DOHH2 (cell line): ENCODE measurements at regions not wholly inside any gene's neighbourhood (a gene's known extent, or its start where the extent isn't known, plus 50 kb on each side); places are given as distances from the start of the nearest gene placed in this dataset.

Experiments used
- EZH2phosphoT487 ChIP-seq: fragments of 200-600 bp; sonication (generic); IDR thresholded peaks from 2 replicates; pipeline ENCODE4 v1.6.1; 2017; ENCODE audit warnings: borderline replicate concordance, mild to moderate bottlenecking, antibody characterized with exemption, low read length, moderate library complexity, mixed read lengths
- TF ChIP-seq, protein P1 (sequence below): fragments of 200-600 bp; sonication (generic); IDR thresholded peaks from one replicate; pipeline ENCODE4 v1.5.1; 2014; ENCODE audit warnings: antibody characterized with exemption, mild to moderate bottlenecking, low read depth, low read length; ENCODE audit not compliant: poor library complexity, severe bottlenecking

DNA sequence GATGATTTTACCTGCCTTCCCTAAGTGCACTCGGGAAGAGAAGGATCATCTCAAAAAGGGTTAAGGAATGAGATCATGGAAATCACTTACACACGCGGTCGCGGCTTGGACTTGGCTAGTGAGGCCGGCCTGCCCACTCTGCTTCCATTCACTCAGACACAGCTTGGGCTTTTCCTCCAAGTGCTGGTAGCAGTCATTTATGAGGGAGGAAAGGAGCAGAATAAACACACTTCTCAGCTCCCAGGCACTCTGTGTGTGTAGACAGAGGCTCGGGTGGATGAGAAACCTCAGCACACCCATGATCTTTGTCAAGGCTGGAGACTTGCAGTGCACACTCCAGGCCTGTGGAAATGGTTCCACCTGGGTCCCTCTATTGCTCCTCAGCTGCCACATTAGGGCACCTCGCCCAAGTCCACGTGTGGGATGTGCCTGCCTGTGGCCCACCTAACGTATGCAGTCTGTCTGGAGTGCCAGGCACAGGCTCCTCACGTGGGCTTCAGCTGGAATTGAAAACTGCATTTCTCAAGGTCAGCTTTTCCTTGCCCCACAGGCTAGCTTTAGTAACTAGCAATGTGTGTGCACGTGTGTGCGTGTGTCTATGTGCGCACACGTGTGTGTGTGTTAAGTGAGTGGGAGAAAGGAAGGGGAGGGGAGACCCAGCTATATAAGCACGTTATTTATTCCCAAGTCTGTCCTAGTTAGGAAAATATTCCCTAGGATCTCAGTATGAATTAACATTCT, 288.4 kb downstream of the SOX11 start:
- TF ChIP-seq, protein P1, sequence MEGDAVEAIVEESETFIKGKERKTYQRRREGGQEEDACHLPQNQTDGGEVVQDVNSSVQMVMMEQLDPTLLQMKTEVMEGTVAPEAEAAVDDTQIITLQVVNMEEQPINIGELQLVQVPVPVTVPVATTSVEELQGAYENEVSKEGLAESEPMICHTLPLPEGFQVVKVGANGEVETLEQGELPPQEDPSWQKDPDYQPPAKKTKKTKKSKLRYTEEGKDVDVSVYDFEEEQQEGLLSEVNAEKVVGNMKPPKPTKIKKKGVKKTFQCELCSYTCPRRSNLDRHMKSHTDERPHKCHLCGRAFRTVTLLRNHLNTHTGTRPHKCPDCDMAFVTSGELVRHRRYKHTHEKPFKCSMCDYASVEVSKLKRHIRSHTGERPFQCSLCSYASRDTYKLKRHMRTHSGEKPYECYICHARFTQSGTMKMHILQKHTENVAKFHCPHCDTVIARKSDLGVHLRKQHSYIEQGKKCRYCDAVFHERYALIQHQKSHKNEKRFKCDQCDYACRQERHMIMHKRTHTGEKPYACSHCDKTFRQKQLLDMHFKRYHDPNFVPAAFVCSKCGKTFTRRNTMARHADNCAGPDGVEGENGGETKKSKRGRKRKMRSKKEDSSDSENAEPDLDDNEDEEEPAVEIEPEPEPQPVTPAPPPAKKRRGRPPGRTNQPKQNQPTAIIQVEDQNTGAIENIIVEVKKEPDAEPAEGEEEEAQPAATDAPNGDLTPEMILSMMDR, result no peak
- no peak for TF ChIP-seq EZH2phosphoT487
